Testis (tissue), 2 donors: ENCODE measurements at regions not wholly inside any gene's neighbourhood (a gene's known extent, or its start where the extent isn't known, plus 50 kb on each side); places are given as distances from the start of the nearest gene placed in this dataset.

Experiments
- CTCF ChIP-seq, 3 experiments: fragments of 450-650 bp in 2 of 3; fragments of 200-600 bp in 1 of 3; sonication (generic) in 1 of 3; IDR thresholded peaks; one replicate each; pipeline ENCODE4 v1.5.1; 2016 to 2019; ENCODE audit warnings: antibody characterized with exemption in 3 of 3, mild to moderate bottlenecking in 2 of 3, moderate library complexity in 1 of 3
- POLR2A ChIP-seq: fragments of 450-650 bp; IDR thresholded peaks from one replicate; pipeline ENCODE4 v1.6.1; 2017; ENCODE audit warnings: antibody characterized with exemption, mild to moderate bottlenecking, moderate library complexity

GRCh38 chr13:71998223-71998622 lies 131.2 kb upstream of the DACH1 start:
- TF ChIP-seq CTCF (IDR thresholded peaks at IDR 0.05) (no peak), POLR2A (no peak)
